Limb (tissue), 2 donors: ENCODE measurements at regions not wholly inside any gene's neighbourhood (a gene's known extent, or its start where the extent isn't known, plus 50 kb on each side); places are given as distances from the start of the nearest gene placed in this dataset.
A peak's percentile ranks its signal among the peaks of the same experiment; 100 is the strongest.

Experiments used
- DNase-seq, 2 donors: peaks; one replicate each; pipeline ENCODE4 v3.0.0-alpha.2; 2016; ENCODE audit errors: extremely low spot score in 2 of 2

DNA sequence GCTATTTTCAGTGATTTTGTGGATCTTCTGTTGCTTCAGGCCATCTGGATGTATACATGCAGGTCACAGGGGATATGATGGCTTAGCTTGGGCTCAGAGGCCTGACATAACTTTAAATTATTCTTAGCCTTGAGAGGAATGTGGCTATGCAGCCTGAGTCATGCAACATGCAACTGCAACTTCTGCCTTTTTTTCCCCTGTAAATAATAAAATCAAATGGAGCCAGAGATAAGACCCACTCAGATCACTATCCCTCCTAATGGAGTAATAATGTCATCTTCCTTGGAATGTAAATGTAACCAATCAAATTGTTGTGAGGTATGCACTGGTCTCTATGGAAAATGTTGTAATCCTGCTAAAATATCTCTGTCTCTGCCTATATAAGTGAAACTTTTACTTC is 54.9 kb downstream of the MAGEB17 start:
- DNase-seq, result no peak

- DNase-seq, result no peak
Measured at GRCh38 chrX:16223385-16223784, 56.1 kb downstream of the MAGEB17 start.

DNA sequence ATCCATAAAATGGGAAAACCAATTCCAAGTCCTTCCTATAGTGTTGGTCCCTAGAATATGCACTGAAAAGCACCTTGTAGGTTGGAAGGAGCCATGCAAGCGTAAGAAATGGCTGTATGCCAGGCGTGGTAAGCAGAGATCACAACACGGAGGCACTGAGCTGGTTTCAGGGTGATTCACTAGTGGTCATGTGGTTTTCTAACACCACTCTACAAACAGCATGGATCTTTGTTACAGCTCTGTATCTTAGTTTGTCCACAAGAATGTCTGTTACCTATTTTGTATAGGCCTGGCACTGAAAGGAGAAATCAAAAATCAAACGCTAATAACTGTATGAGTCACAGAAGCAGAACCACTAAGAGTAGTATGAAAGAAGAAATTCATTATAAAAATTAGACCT is 71.9 kb downstream of the MAGEB17 start:
- no peak for DNase-seq

DNA sequence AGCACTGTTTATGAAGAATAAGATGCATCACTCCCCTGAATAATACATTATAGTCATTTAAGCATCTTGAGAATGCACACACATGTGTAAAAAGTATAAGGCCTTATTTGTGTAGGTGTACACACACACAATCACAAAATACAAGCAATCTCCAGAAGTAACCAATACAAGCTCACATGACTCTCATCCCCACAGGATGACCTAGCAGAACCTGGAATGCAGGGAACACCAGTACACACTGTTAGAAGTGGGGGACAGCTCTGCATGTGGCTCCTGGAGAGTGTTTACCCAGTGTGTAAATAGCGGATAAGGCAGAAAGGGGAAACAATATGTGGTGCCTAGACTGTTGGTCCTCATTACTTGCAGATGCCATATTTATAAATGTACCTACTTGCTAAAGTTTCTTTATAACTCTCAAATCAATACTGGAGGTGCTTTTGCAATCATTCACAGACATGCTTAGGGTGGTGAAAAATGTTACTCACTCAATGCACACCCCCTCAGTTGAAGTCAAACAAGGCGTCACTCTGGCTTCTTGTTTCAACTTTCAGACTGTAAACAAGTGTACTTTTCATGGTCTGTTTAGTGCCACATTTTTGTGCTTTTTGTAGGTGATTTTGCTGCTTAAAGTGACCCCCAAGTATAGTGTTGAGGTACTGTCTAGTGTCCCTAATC is 73.1 kb downstream of the MAGEB17 start:
- no peak for DNase-seq

DNA sequence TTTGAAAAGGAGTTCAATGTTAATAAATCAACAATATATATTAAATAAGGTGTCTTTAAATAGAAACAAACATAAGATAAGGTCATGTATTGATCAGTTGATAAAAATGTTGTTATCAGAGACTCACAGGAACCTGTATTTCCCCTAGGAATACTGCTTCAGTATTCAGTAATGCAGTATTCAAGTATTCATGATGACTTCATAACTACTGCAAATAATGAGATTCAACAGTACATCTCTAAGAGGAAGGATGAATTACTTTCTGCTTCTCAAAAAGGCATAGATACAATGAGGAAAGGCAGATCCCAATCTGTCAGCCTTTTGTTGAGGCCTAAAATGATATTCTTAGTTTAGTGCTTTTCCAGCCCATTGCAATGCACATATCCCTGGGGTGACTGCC is 73.7 kb downstream of the MAGEB17 start:
- DNase-seq, result no peak

DNA sequence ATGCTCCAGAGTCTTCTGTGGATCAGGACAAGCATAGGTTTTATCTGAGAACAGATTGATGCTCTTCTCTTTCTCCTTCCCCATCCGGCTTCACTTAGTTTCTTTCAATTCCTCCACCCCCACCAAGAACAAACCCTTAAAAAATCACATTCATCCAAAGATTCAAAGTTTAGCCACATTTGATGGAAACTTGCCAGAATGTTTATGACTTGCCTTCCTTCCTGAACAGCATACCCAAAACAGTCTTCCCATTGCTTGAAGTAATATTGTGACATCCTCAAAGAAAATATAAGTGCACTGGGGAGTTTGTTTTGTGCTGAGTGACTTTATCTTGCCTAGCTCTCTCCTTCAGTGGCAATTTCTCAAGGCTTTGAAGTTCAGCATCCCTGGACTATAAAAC is 83.0 kb downstream of the MAGEB17 start:
- DNase-seq, result no peak

- no peak for DNase-seq
Measured at GRCh38 chrX:16251782-16252181, 84.5 kb downstream of the MAGEB17 start.

GRCh38 chrX:16258882-16259281 is 91.6 kb downstream of the MAGEB17 start:
- DNase-seq, result peak in 1 of 2 donors; percentile 1

DNA sequence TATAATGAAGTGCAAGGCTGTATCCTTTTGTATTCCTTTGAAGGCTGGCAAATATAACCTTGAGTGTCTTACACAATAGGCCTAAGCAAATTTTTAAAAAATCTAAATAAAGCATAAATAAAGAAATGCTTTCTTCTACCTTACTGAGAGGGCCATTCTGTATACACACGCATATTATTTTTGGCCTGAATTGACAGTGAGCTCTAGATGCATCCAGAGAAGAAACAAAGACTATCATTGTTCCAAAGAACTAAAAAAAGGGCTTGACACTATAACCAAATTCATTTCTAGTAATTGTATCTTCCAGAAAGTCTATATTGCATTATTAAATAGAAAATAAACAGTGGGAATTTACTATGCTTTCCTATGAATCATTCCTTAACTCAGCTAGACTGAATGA is 100.2 kb downstream of the MAGEB17 start:
- no peak for DNase-seq

- no peak for DNase-seq
Measured at GRCh38 chrX:16268206-16268605, 100.9 kb downstream of the MAGEB17 start.

GRCh38 chrX:16278927-16279326 is 111.6 kb downstream of the MAGEB17 start:
- no peak for DNase-seq

DNA sequence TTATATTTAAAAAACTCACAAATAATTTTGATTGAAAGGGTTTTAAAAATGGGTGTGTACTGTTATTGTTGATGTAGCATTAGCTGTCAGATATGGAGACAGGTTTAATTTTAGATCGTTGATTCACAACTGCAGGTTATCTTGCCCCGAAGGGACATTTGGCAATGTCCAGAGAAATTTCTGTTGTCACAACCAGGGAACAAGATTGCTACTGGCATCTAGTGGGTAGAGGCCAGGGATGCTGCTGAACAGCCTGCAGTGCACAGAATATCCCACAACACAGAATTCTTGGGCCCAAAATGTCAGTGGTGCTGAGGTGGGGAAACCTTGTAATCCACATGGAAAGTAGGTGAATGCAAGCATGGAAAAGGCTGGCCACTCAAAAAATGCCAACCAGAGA is 114.9 kb downstream of the MAGEB17 start:
- no peak for DNase-seq

GRCh38 chrX:16284842-16285241 is 117.6 kb downstream of the MAGEB17 start:
- no peak for DNase-seq

DNA sequence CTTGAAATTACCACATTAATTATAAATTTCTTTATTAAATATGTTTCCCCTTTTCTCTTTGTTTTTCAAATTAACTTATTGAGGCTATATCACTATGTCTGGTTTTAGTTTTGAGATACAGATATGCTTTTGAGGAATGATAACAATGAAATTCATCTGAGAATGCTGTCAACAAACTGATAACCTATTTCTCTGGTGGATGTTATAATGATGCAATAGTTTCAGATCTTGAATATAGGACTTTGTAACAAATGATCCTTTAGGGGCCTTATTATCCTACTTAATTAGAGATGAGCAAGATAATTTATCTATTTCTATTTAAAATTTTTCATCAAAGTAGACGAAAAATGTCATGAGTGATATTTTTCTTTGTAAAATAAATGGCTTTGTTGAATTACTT is 123.7 kb downstream of the MAGEB17 start:
- no peak for DNase-seq

GRCh38 chrX:16300831-16301230 is 133.6 kb downstream of the MAGEB17 start:
- DNase-seq, result no peak

DNA sequence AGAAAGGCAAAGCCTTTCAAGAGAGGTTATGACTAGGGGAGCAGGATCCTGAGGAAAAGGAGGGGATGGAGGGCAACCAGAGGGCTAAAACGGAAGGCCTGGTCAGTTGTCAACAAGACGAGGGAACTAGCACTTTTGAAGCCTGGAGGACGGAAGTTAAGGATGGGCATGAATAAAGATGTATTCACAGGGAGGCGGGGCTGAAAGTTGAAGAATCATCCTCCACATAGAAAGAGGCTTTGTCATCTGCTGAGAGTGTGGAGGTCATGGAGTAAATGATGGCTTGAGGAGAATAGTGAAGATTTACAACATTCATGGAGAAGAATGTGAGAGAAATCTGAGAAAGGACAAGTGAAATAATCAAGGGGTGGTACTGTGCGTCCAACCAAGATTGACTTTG is 137.5 kb downstream of the MAGEB17 start:
- DNase-seq, result no peak

GRCh38 chrX:16305187-16305586 is 137.9 kb downstream of the MAGEB17 start:
- DNase-seq, result no peak

DNA sequence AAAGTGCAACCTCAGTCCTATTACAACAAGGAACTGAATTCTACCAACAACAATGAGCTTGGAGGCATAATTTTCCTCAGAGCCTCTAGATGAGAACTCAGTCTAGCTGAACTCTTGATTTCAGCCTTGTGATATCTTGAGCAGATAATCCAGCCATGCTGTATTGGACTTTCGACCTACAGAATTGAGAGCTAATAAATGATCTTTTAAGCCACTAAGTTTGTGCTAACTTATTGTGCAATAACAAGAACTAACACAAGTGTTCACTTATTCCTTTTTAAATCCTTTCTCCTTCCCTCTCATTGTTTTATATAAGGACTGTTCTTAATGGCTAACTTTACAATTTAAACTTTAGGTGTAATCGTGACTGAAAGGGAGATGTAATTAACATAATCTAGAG is 140.7 kb downstream of the MAGEB17 start:
- DNase-seq, result no peak

- no peak for DNase-seq
Measured at GRCh38 chrX:16308773-16309172, 141.5 kb downstream of the MAGEB17 start.

DNA sequence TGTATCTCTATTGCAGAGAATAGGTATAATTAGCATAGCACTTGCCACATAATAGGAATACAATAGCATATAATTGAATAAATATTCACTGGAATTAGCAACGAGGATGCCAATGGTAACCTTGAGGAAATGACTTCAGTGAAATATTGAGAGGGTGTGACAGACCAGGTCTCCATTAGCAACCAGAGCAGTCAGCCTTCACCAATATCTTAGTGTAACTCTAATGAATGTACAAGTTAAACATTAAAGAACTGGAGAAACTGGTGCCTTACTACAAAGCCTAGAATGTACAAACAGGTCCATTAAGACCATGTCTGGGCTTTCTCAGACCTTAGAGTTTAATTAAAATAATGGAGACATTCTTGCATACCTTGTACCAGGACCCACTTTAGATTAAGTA is 143.0 kb downstream of the MAGEB17 start:
- no peak for DNase-seq

- no peak for DNase-seq
Measured at GRCh38 chrX:16311671-16312070, 144.4 kb downstream of the MAGEB17 start.

DNA sequence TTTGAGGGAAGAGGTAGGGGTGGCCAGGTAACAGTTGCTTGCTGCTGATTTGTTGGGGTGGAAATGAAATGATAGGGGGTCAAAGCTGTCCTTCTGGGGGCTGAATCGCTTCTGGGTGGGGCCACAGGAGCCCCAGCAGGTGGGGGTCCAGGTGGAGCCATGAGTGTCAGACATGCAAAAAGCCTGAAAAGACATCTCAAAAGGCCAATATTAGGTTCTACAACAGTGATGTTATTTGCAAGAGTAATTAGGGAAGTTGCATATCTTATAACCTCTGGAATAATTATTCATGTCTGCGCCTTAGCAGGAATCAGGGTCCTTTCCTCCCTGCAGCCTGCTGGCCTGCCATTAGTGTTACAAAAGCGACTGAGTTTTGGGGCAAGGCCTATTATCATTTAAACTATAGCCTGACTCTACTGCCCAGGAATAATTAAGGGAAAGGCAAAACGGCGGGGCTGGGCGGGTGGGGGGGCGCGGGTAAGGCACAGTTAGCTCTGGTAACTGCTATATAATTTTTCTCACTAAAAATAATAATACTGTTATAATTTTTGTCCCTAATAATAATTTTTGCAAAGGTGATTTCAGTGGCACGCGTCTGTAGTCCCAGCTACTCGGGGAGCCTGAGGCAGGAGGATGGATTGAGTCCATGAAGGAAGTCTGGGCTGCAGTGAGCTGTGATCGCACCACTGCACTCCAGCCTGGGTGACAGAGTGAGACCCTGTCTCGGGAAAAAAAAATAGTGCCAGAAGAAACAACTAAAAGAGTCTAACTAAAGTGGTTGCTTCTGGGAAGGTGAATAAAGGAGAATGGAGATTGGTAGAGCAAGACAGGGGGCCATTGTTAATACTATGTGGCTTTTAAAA is 145.7 kb downstream of the MAGEB17 start:
- DNase-seq, result no peak

GRCh38 chrX:16316331-16316730 is 149.1 kb downstream of the MAGEB17 start:
- no peak for DNase-seq
